ENCODE measurements at regions not wholly inside any gene's neighbourhood (a gene's known extent, or its start where the extent isn't known, plus 50 kb on each side); places are given as distances from the start of the nearest gene placed in this dataset.

GRCh38 chr2:71880846-71881610 lies 266.6 kb downstream of the CYP26B1 start:
- WGBS = 84% methylated on average over 4 of the region's 4 CpGs
- no peak for DNase-seq (ENCODE audit: extremely low spot score)
- Histone ChIP-seq H3K36me3 (ENCODE audit: insufficient read depth) (no peaks in the 10 kb centered on the region), H3K4me1 (ENCODE audit: insufficient read depth) (no peaks in the 10 kb centered on the region), H3K4me3 (ENCODE audit: low read depth, low read length) (no peak overlapping the region), H3K27ac (ENCODE audit: low read depth) (no peak overlapping the region)

- no peak overlapping the region for H3K4me3 ChIP-seq (ENCODE audit: low read depth, low read length)
- H3K27ac ChIP-seq (ENCODE audit: low read depth) = no peak overlapping the region
- 96% methylated on average over 3 of the region's 3 CpGs for WGBS
- H3K36me3 ChIP-seq (ENCODE audit: insufficient read depth) = no peaks in the 10 kb centered on the region
- no peaks in the 10 kb centered on the region for H3K4me1 ChIP-seq (ENCODE audit: insufficient read depth)
- DNase-seq (ENCODE audit: extremely low spot score) = no peak
Observed at GRCh38 chr2:71880287-71880686, 267.4 kb downstream of the CYP26B1 start.

GRCh38 chr2:71879509-71880184 lies 268.0 kb downstream of the CYP26B1 start:
- H3K4me1 ChIP-seq (ENCODE audit: insufficient read depth) = no peaks in the 10 kb centered on the region
- no peak for DNase-seq (ENCODE audit: extremely low spot score)
- 76% methylated on average over 13 of the region's 13 CpGs for WGBS
- no peak overlapping the region for H3K27ac ChIP-seq (ENCODE audit: low read depth)
- no peaks in the 10 kb centered on the region for H3K36me3 ChIP-seq (ENCODE audit: insufficient read depth)
- no peak overlapping the region for H3K4me3 ChIP-seq (ENCODE audit: low read depth, low read length)

GRCh38 chr2:71878626-71879508 lies 268.8 kb downstream of the CYP26B1 start:
- no peak overlapping the region for H3K27ac ChIP-seq (ENCODE audit: low read depth)
- H3K4me1 ChIP-seq (ENCODE audit: insufficient read depth) = no peaks in the 10 kb centered on the region
- H3K36me3 ChIP-seq (ENCODE audit: insufficient read depth) = no peaks in the 10 kb centered on the region
- no peak overlapping the region for H3K4me3 ChIP-seq (ENCODE audit: low read depth, low read length)
- 85% methylated on average over 13 of the region's 13 CpGs for WGBS
- DNase-seq (ENCODE audit: extremely low spot score) = no peak

DNA sequence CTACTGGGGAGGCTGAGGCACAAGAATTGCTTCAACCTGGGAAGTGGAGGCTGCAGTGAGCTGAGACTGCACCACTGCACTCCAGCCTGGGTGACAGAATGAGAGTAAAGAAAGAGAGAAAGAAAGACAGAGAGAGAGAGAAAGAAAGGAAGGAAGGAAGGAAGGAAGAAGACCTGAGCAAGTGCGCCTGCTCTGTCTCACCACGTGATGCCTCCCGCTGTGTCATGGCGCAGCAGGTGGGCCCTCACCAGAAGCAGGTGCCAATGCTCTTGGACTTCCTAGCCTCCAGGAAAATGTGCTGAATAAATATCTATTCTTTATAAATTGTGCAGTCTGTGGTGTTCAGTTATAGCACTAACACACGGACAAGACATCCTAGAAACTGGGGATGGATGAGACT lies 270.0 kb downstream of the CYP26B1 start:
- Histone ChIP-seq H3K27ac (ENCODE audit: low read depth) (no peak overlapping the region), H3K4me1 (ENCODE audit: insufficient read depth) (no peaks in the 10 kb centered on the region), H3K36me3 (ENCODE audit: insufficient read depth) (no peaks in the 10 kb centered on the region), H3K4me3 (ENCODE audit: low read depth, low read length) (no peak overlapping the region)
- no peak for DNase-seq (ENCODE audit: extremely low spot score)
- 91% methylated on average over 5 of the region's 5 CpGs for WGBS

DNA sequence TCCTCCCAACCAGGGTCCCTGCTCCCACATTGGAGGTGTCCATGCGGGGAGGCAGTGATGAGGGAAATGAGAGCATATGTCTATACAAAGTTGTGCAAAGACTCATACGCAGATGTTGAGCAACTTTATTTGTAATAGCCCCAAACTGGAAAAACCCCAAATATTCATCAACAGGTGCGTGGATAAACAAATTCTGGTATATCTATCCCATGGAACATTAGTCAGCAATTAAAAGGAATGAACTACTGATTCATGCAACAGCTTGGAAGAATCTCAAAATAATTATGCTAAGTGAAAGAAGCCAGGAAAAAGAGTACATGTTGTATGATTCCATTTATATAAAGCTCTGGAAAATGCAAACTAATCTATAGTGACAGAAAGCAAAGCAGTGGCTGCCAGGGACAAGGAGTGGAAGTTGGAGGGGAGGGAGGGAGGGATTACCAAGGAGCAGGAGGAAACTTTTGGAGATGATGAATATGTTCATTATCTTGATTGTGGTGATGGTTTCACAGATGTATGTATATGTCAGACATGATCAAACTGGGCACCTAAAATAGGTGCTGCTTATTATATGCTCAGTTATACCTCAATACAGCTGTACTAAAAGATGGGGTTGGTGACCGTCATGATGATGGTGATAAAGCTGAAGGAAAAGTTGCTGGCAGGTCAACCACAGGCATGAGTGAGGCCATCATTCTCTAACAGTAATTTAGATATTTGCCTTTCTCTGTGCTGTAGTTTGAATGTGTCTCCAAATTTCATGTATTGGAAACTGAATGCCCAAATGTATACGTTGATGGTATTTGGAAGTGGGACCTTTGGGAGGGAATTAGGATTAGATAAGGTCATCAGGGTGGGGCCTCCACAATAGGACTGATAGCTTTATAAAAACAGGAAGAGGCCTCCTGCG lies 270.9 kb downstream of the CYP26B1 start:
- no peaks in the 10 kb centered on the region for H3K36me3 ChIP-seq (ENCODE audit: insufficient read depth)
- no peak overlapping the region for H3K27ac ChIP-seq (ENCODE audit: low read depth)
- no peak for DNase-seq (ENCODE audit: extremely low spot score)
- WGBS = 90% methylated on average over 6 of the region's 6 CpGs
- no peaks in the 10 kb centered on the region for H3K4me1 ChIP-seq (ENCODE audit: insufficient read depth)
- H3K4me3 ChIP-seq (ENCODE audit: low read depth, low read length) = no peak overlapping the region

- Histone ChIP-seq H3K4me1 (ENCODE audit: insufficient read depth) (no peaks in the 10 kb centered on the region), H3K27ac (ENCODE audit: low read depth) (no peak overlapping the region), H3K36me3 (ENCODE audit: insufficient read depth) (no peaks in the 10 kb centered on the region), H3K4me3 (ENCODE audit: low read depth, low read length) (no peak overlapping the region)
- WGBS = 91% methylated on average over 12 of the region's 12 CpGs
- no peak for DNase-seq (ENCODE audit: extremely low spot score)
Observed at GRCh38 chr2:71872466-71873051, 275.1 kb downstream of the CYP26B1 start.

DNA sequence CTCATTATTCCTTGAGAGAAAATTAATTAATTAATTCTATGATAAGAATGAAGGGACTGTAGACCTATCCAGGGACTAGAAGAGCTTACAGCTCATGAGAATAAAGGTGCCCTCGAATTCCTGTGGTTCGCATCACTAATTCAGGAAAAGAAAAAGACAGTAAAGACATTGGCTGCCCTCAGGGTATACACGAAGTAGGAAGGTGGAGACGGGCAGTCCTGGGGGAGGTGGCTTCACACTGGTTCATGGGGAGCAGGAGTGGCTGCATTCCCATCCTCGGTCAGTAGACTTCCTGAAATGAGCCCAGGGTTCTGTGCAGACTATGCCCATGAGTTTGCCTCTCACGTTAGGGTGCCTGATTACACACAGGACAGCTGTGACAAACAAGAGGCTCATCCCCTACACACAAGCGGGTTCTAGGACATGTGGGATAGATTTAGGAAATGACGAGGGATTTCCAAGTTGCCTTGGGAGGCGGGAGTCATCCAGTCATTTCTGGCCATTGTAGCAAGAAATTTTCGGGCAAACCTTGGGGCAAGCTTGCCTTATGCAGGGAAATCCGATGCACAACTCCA lies 282.2 kb downstream of the CYP26B1 start:
- no peaks in the 10 kb centered on the region for H3K4me1 ChIP-seq (ENCODE audit: insufficient read depth)
- DNase-seq (ENCODE audit: extremely low spot score) = no peak

DNA sequence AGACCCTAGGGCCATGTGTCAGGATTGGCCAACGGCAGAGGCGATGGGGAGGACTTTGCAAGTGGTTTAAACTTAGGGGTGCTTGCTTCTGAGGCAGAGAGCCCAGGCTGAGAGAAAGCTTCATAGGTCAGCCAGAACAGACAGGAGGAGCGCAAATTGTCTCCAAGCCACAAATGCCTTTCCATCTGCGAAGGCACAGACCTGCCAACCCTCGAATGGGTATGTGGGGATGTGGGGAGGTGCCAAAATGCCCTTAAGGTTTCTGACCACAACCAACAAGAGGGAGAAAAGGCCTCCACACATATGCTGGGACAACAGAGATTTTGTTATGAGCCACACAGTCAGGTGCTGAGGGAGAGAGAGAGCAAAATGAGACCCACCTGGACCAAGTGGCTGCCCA lies 283.6 kb downstream of the CYP26B1 start:
- DNase-seq (ENCODE audit: extremely low spot score) = no peak
- H3K36me3 ChIP-seq (ENCODE audit: insufficient read depth) = no peaks in the 10 kb centered on the region
- H3K27ac ChIP-seq (ENCODE audit: low read depth) = no peak overlapping the region
- H3K4me1 ChIP-seq (ENCODE audit: insufficient read depth) = no peaks in the 10 kb centered on the region
- WGBS = 97% methylated on average over 5 of the region's 5 CpGs
- no peak overlapping the region for H3K4me3 ChIP-seq (ENCODE audit: low read depth, low read length)

More for the DNA sequence above, 282.2 kb downstream of the CYP26B1 start:
- Histone ChIP-seq H3K36me3 (ENCODE audit: insufficient read depth) (no peaks in the 10 kb centered on the region), H3K4me3 (ENCODE audit: low read depth, low read length) (no peak overlapping the region), H3K27ac (ENCODE audit: low read depth) (no peak overlapping the region)
- WGBS = 78% methylated on average over 11 of the region's 11 CpGs

DNA sequence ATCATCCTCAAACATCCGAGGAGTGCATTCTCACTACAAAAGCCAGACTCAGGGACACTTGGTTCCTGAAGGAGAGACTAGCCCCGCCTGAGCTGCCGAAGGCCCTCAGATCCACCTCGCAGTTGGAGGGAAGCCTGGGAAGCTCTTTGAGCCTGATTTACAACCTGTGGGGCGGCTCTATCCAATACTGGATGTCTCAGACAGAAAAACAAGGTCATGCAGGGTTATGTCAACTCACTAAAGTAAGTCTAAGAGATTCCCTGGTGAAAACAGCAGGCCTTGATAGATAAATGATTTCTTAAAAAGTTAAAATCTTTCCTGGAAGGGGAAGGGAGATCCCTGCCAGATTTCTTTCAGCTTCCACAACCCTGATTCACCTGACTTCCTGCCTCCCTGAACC lies 284.3 kb downstream of the CYP26B1 start:
- Histone ChIP-seq H3K27ac (ENCODE audit: low read depth) (no peak overlapping the region), H3K4me3 (ENCODE audit: low read depth, low read length) (no peak overlapping the region), H3K4me1 (ENCODE audit: insufficient read depth) (no peaks in the 10 kb centered on the region), H3K36me3 (ENCODE audit: insufficient read depth) (no peaks in the 10 kb centered on the region)
- WGBS = 53% methylated on average over 5 of the region's 5 CpGs
- no peak for DNase-seq (ENCODE audit: extremely low spot score)

DNA sequence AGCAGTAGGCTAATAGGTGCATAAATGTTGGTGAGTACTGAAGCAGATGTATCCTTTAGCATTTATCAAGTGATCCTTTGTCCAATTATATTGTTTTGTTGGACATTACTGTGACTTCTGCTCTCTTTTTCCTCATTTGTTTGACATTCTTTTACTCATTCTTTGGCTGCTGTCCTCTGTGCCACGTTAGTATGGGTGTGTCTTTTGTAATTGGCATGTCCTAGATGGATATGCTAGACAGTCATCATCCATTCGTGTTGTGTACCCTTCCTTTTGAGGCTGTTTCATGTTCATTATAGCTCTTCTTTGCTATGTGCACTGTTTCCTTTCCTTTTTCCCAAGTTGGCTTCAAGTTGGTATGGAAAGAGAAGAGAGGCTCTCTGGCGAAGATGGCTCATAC lies 284.7 kb downstream of the CYP26B1 start:
- Histone ChIP-seq H3K27ac (ENCODE audit: low read depth) (no peak overlapping the region), H3K4me1 (ENCODE audit: insufficient read depth) (no peaks in the 10 kb centered on the region), H3K4me3 (ENCODE audit: low read depth, low read length) (no peak overlapping the region), H3K36me3 (ENCODE audit: insufficient read depth) (no peaks in the 10 kb centered on the region)
- WGBS = 70% methylated on average over 3 of the region's 3 CpGs
- no peak for DNase-seq (ENCODE audit: extremely low spot score)

Data from urinary bladder (tissue), 3 donors.